Astrocyte (in vitro differentiated cells and primary cell): ENCODE measurements at regions not wholly inside any gene's neighbourhood (a gene's known extent, or its start where the extent isn't known, plus 50 kb on each side); places are given as distances from the start of the nearest gene placed in this dataset.

Experiments
- DNase-seq: peaks from one replicate; pipeline ENCODE4 v3.0.0-alpha.2; 2010; ENCODE audit warnings: low read depth
- FAIRE-seq: peaks from 2 replicates; lab custom pipeline; 2011; peaks lifted over from hg19 to GRCh38; lab: Jason Lieb, UNC
- H2AFZ ChIP-seq: 2 replicates; pipeline ENCODE4 v1.6.0; 2012; ENCODE audit warnings: low read depth, low read length, inconsistent platforms
- H3K27ac ChIP-seq: 2 replicates; pipeline ENCODE4 v1.5.1; 2011; ENCODE audit warnings: low read depth, low read length, inconsistent platforms
- H3K27me3 ChIP-seq: 2 replicates; pipeline ENCODE4 v1.6.0; 2011; ENCODE audit warnings: low read length, inconsistent platforms; ENCODE audit not compliant: insufficient read depth
- H3K36me3 ChIP-seq: 2 replicates; pipeline ENCODE4 v1.5.1; 2011; ENCODE audit warnings: low read length, inconsistent platforms; ENCODE audit not compliant: insufficient read depth
- H3K4me1 ChIP-seq: 2 replicates; pipeline ENCODE4 v1.5.1; 2011; ENCODE audit warnings: low read length, inconsistent platforms; ENCODE audit not compliant: insufficient read depth
- H3K4me2 ChIP-seq: 2 replicates; pipeline ENCODE4 v1.6.0; 2012; ENCODE audit warnings: low read length, inconsistent platforms
- H3K4me3 ChIP-seq: 2 replicates; pipeline ENCODE4 v1.5.1; 2011; ENCODE audit warnings: low read depth, mild to moderate bottlenecking, low read length, inconsistent platforms; ENCODE audit not compliant: insufficient read depth
- H3K79me2 ChIP-seq: 2 replicates; pipeline ENCODE4 v1.6.0; 2012; ENCODE audit warnings: mild to moderate bottlenecking, low read length, inconsistent platforms; ENCODE audit not compliant: insufficient read depth
- H3K9ac ChIP-seq: 2 replicates; pipeline ENCODE4 v1.6.0; 2012; ENCODE audit warnings: mild to moderate bottlenecking, low read length, inconsistent platforms
- H3K9me3 ChIP-seq: 2 replicates; pipeline ENCODE4 v1.5.1; 2012; ENCODE audit warnings: low read depth, mild to moderate bottlenecking, low read length, inconsistent platforms; ENCODE audit not compliant: insufficient read depth
- H4K20me1 ChIP-seq: 2 replicates; pipeline ENCODE4 v1.6.0; 2012; ENCODE audit warnings: low read length, inconsistent platforms; ENCODE audit not compliant: insufficient read depth
- H3K27ac Mint-ChIP-seq: one replicate; pipeline ENCODE4 v1.8.0; 2021; ENCODE audit warnings: mild to moderate bottlenecking, mixed read lengths; ENCODE audit not compliant: unreplicated experiment
- H3K27me3 Mint-ChIP-seq: one replicate; pipeline ENCODE4 v1.8.0; 2021; ENCODE audit warnings: low read depth, mixed read lengths; ENCODE audit not compliant: unreplicated experiment
- H3K36me3 Mint-ChIP-seq: one replicate; pipeline ENCODE4 v1.8.0; 2021; ENCODE audit warnings: low read depth, mixed read lengths; ENCODE audit not compliant: unreplicated experiment
- H3K4me1 Mint-ChIP-seq: one replicate; pipeline ENCODE4 v1.8.0; 2021; ENCODE audit warnings: low read depth, mixed read lengths; ENCODE audit not compliant: unreplicated experiment
- H3K4me3 Mint-ChIP-seq: one replicate; pipeline ENCODE4 v1.8.0; 2021; ENCODE audit warnings: mild to moderate bottlenecking, moderate library complexity, mixed read lengths; ENCODE audit not compliant: unreplicated experiment
- H3K9me3 Mint-ChIP-seq: one replicate; pipeline ENCODE4 v1.8.0; 2021; ENCODE audit warnings: mild to moderate bottlenecking, mixed read lengths; ENCODE audit not compliant: unreplicated experiment
- CTCF ChIP-seq: IDR thresholded peaks from 2 replicates; pipeline ENCODE4 v1.5.1; 2011; ENCODE audit warnings: low read depth, mild to moderate bottlenecking, inconsistent platforms, low read length, moderate library complexity; ENCODE audit not compliant: insufficient read depth
- EZH2 ChIP-seq: IDR thresholded peaks from 2 replicates; pipeline ENCODE4 v1.6.1; 2012; ENCODE audit warnings: mild to moderate bottlenecking, low read length, inconsistent platforms; ENCODE audit not compliant: insufficient read depth

- Mint-ChIP-seq H3K4me1 (peaks cover 44% of the 10 kb centered on the region), H3K4me3 (no peak overlapping the region)
Measured at GRCh38 chr10:111872591-111872990, 311.0 kb downstream of the GPAM start.

DNA sequence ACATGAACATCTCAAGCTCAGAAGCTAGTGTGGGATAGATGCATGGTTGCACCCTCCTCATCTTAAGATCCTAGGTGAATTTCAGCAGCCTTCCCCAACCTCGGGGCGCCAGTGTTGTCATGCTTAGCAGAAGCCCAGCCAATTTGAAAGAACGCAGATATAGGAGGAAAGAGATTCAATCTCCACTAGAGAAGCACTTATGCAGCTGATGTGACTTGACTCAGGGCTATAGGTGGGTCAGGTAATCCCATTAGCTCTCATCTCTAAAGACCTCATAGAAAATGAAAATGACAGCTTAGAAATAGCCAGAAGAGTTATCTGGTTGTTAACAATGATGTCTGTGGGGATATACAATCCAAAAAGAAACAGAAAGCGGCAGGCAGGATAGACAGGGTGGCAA, 310.5 kb downstream of the GPAM start:
- no peak overlapping the region for H2AFZ ChIP-seq
- Mint-ChIP-seq H3K36me3 (no peaks in the 10 kb centered on the region), H3K27ac (peak overlapping the region; percentile 35), H3K4me1 (peaks cover 44% of the 10 kb centered on the region), H3K4me3 (no peak overlapping the region), H3K27me3 (peaks cover 2% of the 10 kb centered on the region), H3K9me3 (peaks cover 7% of the 10 kb centered on the region)
- no peak overlapping the region for H3K9ac ChIP-seq
- no peak overlapping the region for H3K4me3 ChIP-seq
- no peaks in the 10 kb centered on the region for H3K79me2 ChIP-seq
- H3K9me3 ChIP-seq, result no peaks in the 10 kb centered on the region
- no peak for FAIRE-seq
- no peak overlapping the region for H3K27ac ChIP-seq
- H3K27me3 ChIP-seq, result no peaks in the 10 kb centered on the region
- H3K4me2 ChIP-seq, result no peak overlapping the region
- TF ChIP-seq EZH2 (no peak), CTCF (no peak)
- H4K20me1 ChIP-seq, result no peaks in the 10 kb centered on the region
- H3K36me3 ChIP-seq, result no peaks in the 10 kb centered on the region
- no peaks in the 10 kb centered on the region for H3K4me1 ChIP-seq
- DNase-seq, result no peak

More at GRCh38 chr10:111872591-111872990, 311.0 kb downstream of the GPAM start:
- H2AFZ ChIP-seq, result no peak overlapping the region
- no peak overlapping the region for H3K9ac ChIP-seq
- H3K36me3 ChIP-seq, result no peaks in the 10 kb centered on the region
- H3K27me3 ChIP-seq, result no peaks in the 10 kb centered on the region
- no peak overlapping the region for H3K27ac ChIP-seq
- no peak for TF ChIP-seq CTCF
- TF ChIP-seq EZH2, result no peak
- H3K27me3 Mint-ChIP-seq, result peaks cover 2% of the 10 kb centered on the region
- H3K9me3 ChIP-seq, result no peaks in the 10 kb centered on the region
- no peaks in the 10 kb centered on the region for H3K36me3 Mint-ChIP-seq
- peaks cover 5% of the 10 kb centered on the region for H3K9me3 Mint-ChIP-seq
- DNase-seq (no peak), FAIRE-seq (no peak)
- no peaks in the 10 kb centered on the region for H3K4me1 ChIP-seq
- peak overlapping the region; percentile 35 for H3K27ac Mint-ChIP-seq
- H3K79me2 ChIP-seq, result no peaks in the 10 kb centered on the region
- H3K4me2 ChIP-seq, result no peak overlapping the region
- no peaks in the 10 kb centered on the region for H4K20me1 ChIP-seq
- no peak overlapping the region for H3K4me3 ChIP-seq

GRCh38 chr10:111873621-111874135, 309.9 kb downstream of the GPAM start:
- H3K36me3 Mint-ChIP-seq, result no peaks in the 10 kb centered on the region
- peak overlapping the region; percentile 8 for H3K4me3 Mint-ChIP-seq
- H3K9me3 Mint-ChIP-seq, result peaks cover 7% of the 10 kb centered on the region
- H3K4me1 ChIP-seq, result no peaks in the 10 kb centered on the region
- H3K4me3 ChIP-seq, result no peak overlapping the region
- no peaks in the 10 kb centered on the region for H4K20me1 ChIP-seq
- no peaks in the 10 kb centered on the region for H3K27me3 ChIP-seq
- H3K4me2 ChIP-seq, result no peak overlapping the region
- no peak for DNase-seq
- peaks cover 44% of the 10 kb centered on the region for H3K4me1 Mint-ChIP-seq
- no peak overlapping the region for H3K9ac ChIP-seq
- no peak for FAIRE-seq
- no peaks in the 10 kb centered on the region for H3K36me3 ChIP-seq
- H3K27ac Mint-ChIP-seq, result peak overlapping the region; percentile 47
- TF ChIP-seq CTCF (no peak), EZH2 (no peak)
- H2AFZ ChIP-seq, result no peak overlapping the region
- H3K27me3 Mint-ChIP-seq, result peaks cover 2% of the 10 kb centered on the region
- no peaks in the 10 kb centered on the region for H3K79me2 ChIP-seq
- no peaks in the 10 kb centered on the region for H3K9me3 ChIP-seq
- no peak overlapping the region for H3K27ac ChIP-seq
